NCI-H1436 (cell line): ENCODE measurements at regions not wholly inside any gene's neighbourhood (a gene's known extent, or its start where the extent isn't known, plus 50 kb on each side); places are given as distances from the start of the nearest gene placed in this dataset.

ENCODE experiments used
- DNase-seq: peaks from one replicate; lab custom pipeline; 2025; lab: John Stamatoyannopoulos, UW

DNA sequence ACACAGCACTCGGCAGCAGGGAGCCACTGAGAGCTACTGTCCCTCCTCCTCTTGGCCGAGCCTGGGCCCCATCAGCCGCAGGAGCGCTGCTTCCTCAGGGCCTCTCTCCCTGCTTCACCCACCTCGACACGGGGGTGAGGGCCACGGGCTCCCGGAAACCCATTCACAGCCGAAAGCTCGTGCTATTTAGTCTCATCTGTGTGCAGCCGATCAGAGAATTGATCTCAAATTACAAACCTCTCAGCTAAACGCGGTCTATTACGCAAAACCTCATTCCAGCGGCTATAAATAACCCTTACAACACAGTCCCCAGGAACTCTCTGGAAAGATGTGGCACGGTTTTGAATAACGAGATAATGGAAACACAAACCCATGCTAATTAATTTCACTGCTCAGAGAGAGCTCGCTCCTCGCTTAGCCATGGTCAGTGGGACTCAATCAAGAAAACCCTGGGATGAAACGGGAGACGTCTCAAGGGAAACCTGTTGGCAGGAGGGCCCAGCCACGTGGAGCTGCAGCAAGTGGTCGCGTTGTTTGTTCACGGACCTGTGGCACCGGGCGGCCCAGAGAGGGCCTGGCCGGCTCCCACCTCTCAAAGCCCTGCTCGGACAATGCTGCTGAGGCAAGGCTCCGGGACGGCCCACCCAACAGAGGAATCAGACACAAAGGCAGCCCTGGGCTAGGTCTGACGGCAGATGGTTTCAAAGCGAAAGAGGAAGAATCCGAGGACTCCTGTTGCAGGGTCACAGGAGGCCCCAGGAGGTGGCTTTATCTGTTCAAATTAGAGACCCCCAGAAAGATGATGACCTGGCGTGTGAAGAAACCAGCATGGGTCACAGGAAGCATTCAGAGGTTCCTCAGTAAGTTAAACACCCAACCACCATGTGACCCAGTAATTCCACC, 210.5 kb downstream of the CTTN start:
- DNase-seq, result peak; percentile 26

GRCh38 chr11:70610566-70611565, 212.5 kb downstream of the CTTN start:
- no peak for DNase-seq

GRCh38 chr11:70611821-70612220, 213.5 kb downstream of the CTTN start:
- DNase-seq, result no peak

GRCh38 chr11:70612459-70613141, 214.3 kb downstream of the CTTN start:
- no peak for DNase-seq

GRCh38 chr11:70614034-70614681, 215.8 kb downstream of the CTTN start:
- DNase-seq, result no peak

DNA sequence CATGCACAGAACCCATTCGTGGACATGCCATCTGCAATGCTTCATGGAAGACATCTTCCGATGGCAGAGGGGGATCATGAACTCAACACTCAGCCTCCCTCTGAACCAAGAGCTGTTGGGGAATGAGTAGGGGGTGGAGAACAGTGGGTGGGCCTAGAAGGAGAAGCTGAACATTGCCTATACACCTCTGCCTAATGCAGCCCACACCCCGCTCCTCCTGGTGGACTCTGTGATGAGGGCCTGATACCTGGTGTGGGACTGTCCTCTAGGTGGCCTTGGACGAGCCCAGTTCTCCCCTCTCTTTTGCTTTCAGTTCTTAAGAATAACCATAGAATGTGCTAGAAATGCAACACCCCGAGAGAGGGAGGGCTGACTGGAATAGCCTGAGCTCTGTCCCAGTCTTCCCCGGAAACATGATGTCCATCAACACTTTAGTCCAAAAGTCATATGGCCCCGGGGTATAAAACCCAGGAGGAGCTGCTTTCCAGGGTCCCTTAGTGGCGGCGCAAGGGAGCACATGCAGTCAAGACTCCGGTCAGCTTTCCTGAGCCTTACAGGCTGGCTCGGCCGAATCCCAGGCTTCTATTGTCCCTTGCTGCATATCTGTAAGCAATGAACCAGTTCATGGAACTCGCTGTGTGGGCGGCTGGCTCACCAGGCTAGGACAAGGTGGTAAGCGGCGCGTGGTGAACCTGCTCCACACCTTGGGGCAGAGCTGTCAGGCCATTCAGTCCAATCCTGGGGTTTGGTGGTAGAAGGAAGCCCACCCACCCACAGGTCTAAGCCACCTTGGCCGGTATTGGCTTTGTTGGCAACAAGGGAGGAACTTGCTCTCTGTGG, 216.9 kb downstream of the CTTN start:
- DNase-seq, result no peak

GRCh38 chr11:70616317-70616716, 218.0 kb downstream of the CTTN start:
- no peak for DNase-seq

GRCh38 chr11:70616938-70617654, 218.8 kb downstream of the CTTN start:
- DNase-seq, result no peak

- no peak for DNase-seq
These were observed 220.2 kb downstream of the CTTN start for GRCh38 chr11:70618431-70619101.

- DNase-seq, result no peak
These were observed 221.3 kb downstream of the CTTN start for GRCh38 chr11:70619591-70619990.

GRCh38 chr11:70620510-70621184, 222.3 kb downstream of the CTTN start:
- no peak for DNase-seq

DNA sequence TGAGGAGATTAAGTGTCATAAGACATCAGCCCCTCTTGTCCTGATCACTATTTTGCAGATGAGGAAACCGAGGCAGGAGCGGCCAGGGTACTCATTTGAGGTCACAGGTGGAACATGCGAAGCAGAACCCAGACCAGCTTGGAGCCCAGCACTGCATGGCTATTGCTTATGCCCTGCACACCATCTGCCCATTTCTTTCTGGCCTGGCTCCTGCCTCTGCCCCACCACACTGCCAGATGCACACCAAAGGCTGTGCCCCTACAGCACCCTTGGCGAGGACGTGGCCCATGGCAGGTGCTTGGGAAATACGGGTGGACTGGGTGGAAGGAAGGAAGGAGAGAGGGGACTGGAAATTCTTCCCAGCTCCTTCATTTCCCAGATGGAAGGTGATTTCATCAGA, 222.9 kb downstream of the CTTN start:
- DNase-seq, result no peak

DNA sequence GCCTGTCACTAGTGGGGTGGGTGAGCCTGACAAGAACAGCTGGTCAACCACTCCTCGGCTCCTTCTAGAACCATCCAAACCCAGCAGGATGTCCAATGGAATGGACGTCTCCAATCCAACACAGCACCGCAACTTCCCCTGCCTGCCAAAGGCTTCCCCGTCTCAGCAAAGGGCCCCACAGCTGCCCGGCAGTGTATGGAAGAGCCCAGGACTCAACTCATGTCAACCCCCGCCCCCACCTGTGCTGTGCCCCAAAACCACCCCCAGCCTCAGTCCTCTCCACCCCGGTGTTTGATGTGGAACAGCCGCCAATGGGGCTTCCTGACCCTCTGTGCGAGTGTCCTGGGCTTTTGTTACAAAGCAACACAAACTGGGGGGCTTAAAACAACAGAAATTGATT, 223.8 kb downstream of the CTTN start:
- DNase-seq, result no peak

- no peak for DNase-seq
These were observed 225.7 kb downstream of the CTTN start for GRCh38 chr11:70623906-70624597.

- no peak for DNase-seq
These were observed 226.3 kb downstream of the CTTN start for GRCh38 chr11:70624598-70624993.

- DNase-seq, result no peak
These were observed 226.7 kb downstream of the CTTN start for GRCh38 chr11:70625051-70625450.

DNA sequence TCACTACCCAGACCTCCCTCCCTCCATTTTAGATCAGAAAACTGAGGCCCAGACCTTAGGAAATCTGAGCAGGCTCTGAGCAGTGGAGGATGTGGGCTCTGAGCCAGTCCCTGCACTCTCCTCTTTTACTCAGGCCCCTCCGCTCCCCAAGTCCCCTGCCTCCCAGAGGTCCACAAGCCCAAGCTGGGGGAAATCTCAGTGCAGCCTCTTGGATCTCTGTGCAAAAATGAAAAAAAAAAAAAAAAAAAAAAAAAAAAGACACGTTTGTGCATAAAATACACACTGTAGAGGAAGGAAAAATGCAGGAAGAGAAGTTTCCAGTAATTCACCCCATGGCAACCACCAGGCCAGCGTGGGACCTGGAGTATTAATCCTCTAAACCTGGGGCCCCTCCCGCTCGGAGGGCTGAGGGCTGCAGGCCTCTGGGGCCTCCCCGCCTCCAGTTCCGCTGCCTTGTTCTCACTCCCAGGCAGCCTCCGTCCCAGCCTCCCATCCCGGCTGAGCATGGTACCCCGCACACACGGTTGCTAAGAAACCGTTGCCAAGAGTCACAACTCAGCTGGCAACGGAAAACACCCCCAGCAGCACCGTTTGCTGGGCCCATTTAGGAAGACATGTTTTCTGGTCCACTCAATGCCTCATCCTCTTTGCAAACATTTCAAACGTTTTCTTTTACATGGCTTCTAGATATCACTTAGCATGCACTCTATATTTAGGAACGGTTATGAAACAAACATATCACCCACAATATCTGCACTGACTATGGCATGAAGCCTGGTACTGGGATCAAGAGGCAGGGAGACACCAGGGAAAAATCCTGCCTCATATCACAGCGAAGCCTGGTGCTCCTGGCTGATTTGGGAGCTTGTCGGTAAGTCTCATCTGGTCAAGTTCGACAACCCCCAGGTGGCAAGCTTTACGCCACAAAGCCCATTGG, 227.5 kb downstream of the CTTN start:
- DNase-seq, result no peak
